H1 (cell line): ENCODE measurements at regions not wholly inside any gene's neighbourhood (a gene's known extent, or its start where the extent isn't known, plus 50 kb on each side); places are given as distances from the start of the nearest gene placed in this dataset.

Experiments used
- CTCF ChIA-PET: fragments of 300-600 bp; sonication (Branson Sonifier 250); formaldehyde crosslinking; loops from one replicate; lab custom pipeline; 2021; ENCODE audit not compliant: partially characterized antibody; lab: Charles Lee
- POLR2A ChIA-PET: fragments of 300-600 bp; sonication (Branson Sonifier 250); formaldehyde crosslinking; loops from one replicate; lab custom pipeline; 2021; ENCODE audit warnings: inconsistent platforms; ENCODE audit not compliant: partially characterized antibody; lab: Charles Lee
- DNase-seq, 2 experiments: peaks; one replicate each; pipeline versions ENCODE4 v3.0.0 to v3.0.0-alpha.2; 2010 to 2022; ENCODE audit warnings: low spot score in 2 of 2, low read depth in 1 of 2, mixed read lengths in 1 of 2
- FAIRE-seq: peaks from 2 replicates; lab custom pipeline; 2011; peaks lifted over from hg19 to GRCh38; lab: Jason Lieb, UNC
- H2AFZ ChIP-seq: 2 replicates; pipeline ENCODE4 v1.8.1; 2012; ENCODE audit warnings: low read length, inconsistent platforms
- H2AK5ac ChIP-seq: 2 replicates; pipeline ENCODE4 v1.6.1; 2013; ENCODE audit warnings: low read depth, low read length
- H2BK120ac ChIP-seq: replicated peaks from 2 replicates; pipeline ENCODE3; 2013; ENCODE audit warnings: low read depth, low read length, inconsistent platforms
- H2BK12ac ChIP-seq: 2 replicates; pipeline ENCODE4 v1.6.1; 2013; ENCODE audit warnings: low read depth, low read length
- H2BK15ac ChIP-seq: 2 replicates; pipeline ENCODE4 v1.6.1; 2013; ENCODE audit warnings: low read length
- H2BK20ac ChIP-seq: 2 replicates; pipeline ENCODE4 v1.6.1; 2013; ENCODE audit warnings: low read length
- H2BK5ac ChIP-seq: 2 replicates; pipeline ENCODE4 v1.6.1; 2013; ENCODE audit warnings: low read depth, low read length
- H3K14ac ChIP-seq: 2 replicates; pipeline ENCODE4 v1.6.1; 2013; ENCODE audit warnings: inconsistent platforms; ENCODE audit not compliant: insufficient read length
- H3K18ac ChIP-seq: 2 replicates; pipeline ENCODE4 v1.6.1; 2013; ENCODE audit warnings: low read length; ENCODE audit errors: extremely low read depth
- H3K23ac ChIP-seq: 2 replicates; pipeline ENCODE4 v1.6.1; 2013; ENCODE audit warnings: inconsistent platforms; ENCODE audit not compliant: insufficient read length
- H3K23me2 ChIP-seq: 2 replicates; pipeline ENCODE4 v1.6.1; 2013; ENCODE audit warnings: low read depth, low read length
- H3K27ac ChIP-seq: 2 replicates; pipeline ENCODE4 v1.6.1; 2011; ENCODE audit warnings: low read depth, low read length, inconsistent platforms
- H3K27me3 ChIP-seq, 4 experiments: replicated peaks in 1 of 4; 1 replicate in 1 of 4; 2 replicates in 3 of 4; pipeline versions ENCODE4 v1.6.1 to v1.8.1; 2011 to 2013; ENCODE audit warnings: low read length in 3 of 4, mild to moderate bottlenecking in 3 of 4, inconsistent platforms in 2 of 4, mixed read lengths in 2 of 4, moderate library complexity in 1 of 4; ENCODE audit not compliant: control insufficient read depth in 3 of 4, insufficient read depth in 3 of 4; ENCODE audit errors: extremely low read depth in 1 of 4
- H3K36me3 ChIP-seq, 4 experiments: 2 replicates each; pipeline versions ENCODE4 v1.6.1 to v1.8.1; 2011 to 2013; ENCODE audit warnings: mild to moderate bottlenecking in 4 of 4, low read length in 3 of 4, moderate library complexity in 2 of 4, control low read depth in 1 of 4, inconsistent platforms in 1 of 4; ENCODE audit not compliant: insufficient read depth in 4 of 4, control insufficient read depth in 2 of 4
- H3K4ac ChIP-seq: replicated peaks from 2 replicates; pipeline ENCODE3; 2013; ENCODE audit warnings: low read length, low read depth, mixed read lengths, inconsistent platforms; ENCODE audit not compliant: insufficient read length
- H3K4me1 ChIP-seq, 4 experiments: replicated peaks in 1 of 4; 1 replicate in 1 of 4; 2 replicates in 3 of 4; pipeline versions ENCODE4 v1.6.1 to v1.8.1; 2011 to 2013; ENCODE audit warnings: low read length in 3 of 4, inconsistent platforms in 2 of 4, mixed read lengths in 1 of 4; ENCODE audit not compliant: insufficient read depth in 4 of 4, control insufficient read depth in 3 of 4
- H3K4me2 ChIP-seq, 2 experiments: 2 replicates each; pipeline versions ENCODE4 v1.6.1 to v1.8.1; 2011 to 2013; ENCODE audit warnings: low read depth in 2 of 2, low read length in 2 of 2, control low read depth in 1 of 2, inconsistent platforms in 1 of 2, mild to moderate bottlenecking in 1 of 2; ENCODE audit not compliant: insufficient read depth in 1 of 2
- H3K4me3 ChIP-seq, 4 experiments: fragments of 200-600, 300-600 bp in 1 of 4; sonication (generic), shearing (Covaris generic), sonication (Bioruptor Twin) in 1 of 4; 2 replicates each; pipeline versions ENCODE4 v1.5.1 to v1.8.1; 2011 to 2016; ENCODE audit warnings: low read length in 4 of 4, low read depth in 3 of 4, control low read depth in 2 of 4, inconsistent platforms in 2 of 4, mild to moderate bottlenecking in 2 of 4, mixed read lengths in 1 of 4, moderate library complexity in 1 of 4; ENCODE audit not compliant: insufficient read depth in 2 of 4; ENCODE audit errors: extremely low read depth in 1 of 4
- H3K56ac ChIP-seq: replicated peaks from 2 replicates; pipeline ENCODE3; 2013; ENCODE audit warnings: low read depth, mild to moderate bottlenecking, mixed read lengths, low read length, inconsistent platforms; ENCODE audit not compliant: insufficient read length
- H3K79me1 ChIP-seq: 2 replicates; pipeline ENCODE4 v1.6.1; 2013; ENCODE audit warnings: low read depth, low read length, control low read depth
- H3K79me2 ChIP-seq, 2 experiments: 2 replicates each; pipeline versions ENCODE4 v1.6.1 to v1.8.1; 2012 to 2013; ENCODE audit warnings: low read length in 2 of 2, mild to moderate bottlenecking in 2 of 2, inconsistent platforms in 1 of 2; ENCODE audit not compliant: insufficient read depth in 2 of 2, control insufficient read depth in 1 of 2
- H3K9ac ChIP-seq, 4 experiments: replicated peaks in 1 of 4; 1 replicate in 1 of 4; 2 replicates in 3 of 4; pipeline versions ENCODE4 v1.6.1 to v1.8.1; 2011 to 2013; ENCODE audit warnings: low read depth in 3 of 4, low read length in 3 of 4, control low read depth in 2 of 4, mild to moderate bottlenecking in 2 of 4, moderate library complexity in 2 of 4, inconsistent platforms in 1 of 4; ENCODE audit errors: extremely low read depth in 1 of 4
- H3K9me3 ChIP-seq, 2 experiments: 2 replicates each; pipeline versions ENCODE4 v1.6.1 to v1.8.1; 2012 to 2013; ENCODE audit warnings: mild to moderate bottlenecking in 2 of 2, moderate library complexity in 2 of 2, control low read depth in 1 of 2, inconsistent platforms in 1 of 2, low read depth in 1 of 2, low read length in 1 of 2, mixed read lengths in 1 of 2; ENCODE audit not compliant: insufficient read depth in 2 of 2
- H4K20me1 ChIP-seq, 2 experiments: replicated peaks in 1 of 2; 2 replicates each; pipeline versions ENCODE3 to v1.8.1; 2011 to 2013; ENCODE audit warnings: inconsistent platforms in 2 of 2, low read length in 2 of 2, mild to moderate bottlenecking in 1 of 2; ENCODE audit not compliant: insufficient read depth in 2 of 2, control insufficient read depth in 1 of 2
- H4K5ac ChIP-seq: 2 replicates; pipeline ENCODE4 v1.6.1; 2013; ENCODE audit warnings: low read length, low read depth, mixed read lengths, inconsistent platforms; ENCODE audit not compliant: insufficient read length
- H4K8ac ChIP-seq: 2 replicates; pipeline ENCODE4 v1.8.0; 2013; ENCODE audit warnings: mild to moderate bottlenecking, moderate library complexity, low read length, inconsistent platforms; ENCODE audit not compliant: insufficient read depth; ENCODE audit errors: extremely low read depth
- H4K91ac ChIP-seq: replicated peaks from 2 replicates; pipeline ENCODE3; 2013; ENCODE audit warnings: low read length, mixed read lengths, inconsistent platforms; ENCODE audit not compliant: insufficient read length
- BACH1 ChIP-seq: IDR thresholded peaks from 2 replicates; pipeline ENCODE4 v1.6.1; 2012; ENCODE audit warnings: low read length, improper control_type of control experiment
- BRCA1 ChIP-seq: IDR thresholded peaks from 2 replicates; pipeline ENCODE4 v1.6.1; 2012; ENCODE audit warnings: low read depth, low read length, improper control_type of control experiment
- CEBPB ChIP-seq: IDR thresholded peaks from 2 replicates; pipeline ENCODE4 v1.6.1; 2012; ENCODE audit warnings: low read depth, low read length
- CHD1 ChIP-seq: IDR thresholded peaks from 2 replicates; pipeline ENCODE4 v1.6.1; 2012; ENCODE audit warnings: low read depth, low read length, improper control_type of control experiment
- E2F6 ChIP-seq: IDR thresholded peaks from 2 replicates; pipeline ENCODE4 v1.6.1; 2012; ENCODE audit warnings: inconsistent platforms
- EP300 ChIP-seq, 2 experiments: IDR thresholded peaks; 1 replicate in 1 of 2; 2 replicates in 1 of 2; pipeline ENCODE4 v1.6.1; 2011 to 2012; ENCODE audit warnings: low read depth in 2 of 2, low read length in 2 of 2, mild to moderate bottlenecking in 2 of 2, borderline replicate concordance in 1 of 2, inconsistent platforms in 1 of 2, moderate library complexity in 1 of 2
- KDM4A ChIP-seq: IDR thresholded peaks from one replicate; pipeline ENCODE4 v1.7.1; 2012; ENCODE audit warnings: low read depth, mild to moderate bottlenecking, moderate library complexity, low read length, inconsistent platforms; ENCODE audit not compliant: severe bottlenecking
- KDM5A ChIP-seq: fragments of 200-600 bp; IDR thresholded peaks from 2 replicates; pipeline ENCODE4 v1.7.1; 2012; ENCODE audit warnings: mild to moderate bottlenecking, low read length, inconsistent platforms, mixed read lengths
- POLR2AphosphoS5 ChIP-seq: IDR thresholded peaks from 2 replicates; pipeline ENCODE4 v1.6.1; 2011; ENCODE audit warnings: low read depth, low read length
- SAP30 ChIP-seq: fragments of 300-600 bp; sonication (generic); IDR thresholded peaks from 2 replicates; pipeline ENCODE4 v1.7.1; 2012; ENCODE audit warnings: low read length, moderate library complexity, mild to moderate bottlenecking, inconsistent platforms; ENCODE audit not compliant: insufficient read depth, insufficient replicate concordance
- SIN3A ChIP-seq, 2 experiments: IDR thresholded peaks in 1 of 2; conservative IDR thresholded peaks in 1 of 2; 2 replicates each; pipeline ENCODE4 v1.6.1; 2011 to 2012; ENCODE audit warnings: low read length in 2 of 2, improper control_type of control experiment in 1 of 2, low read depth in 1 of 2, mild to moderate bottlenecking in 1 of 2
- WGBS, 2 experiments: shearing (Covaris generic) in 1 of 2; methylation state at CpG; one replicate each; pipeline versions ENCODE4 v1.1.6 to v1.1.7; 2013 to 2015; ENCODE audit warnings: low lambda C conversion rate in 2 of 2, mixed read lengths in 2 of 2, inconsistent platforms in 1 of 2, low coverage in 1 of 2, missing lambda C conversion rate in 1 of 2; ENCODE audit not compliant: insufficient replicate concordance in 2 of 2, insufficient coverage in 1 of 2, insufficient read length in 1 of 2; ENCODE audit errors: extremely low coverage in 1 of 2, missing lambda C conversion rate in 1 of 2; 5-methylcytosine and 5-hydroxymethylcytosine counted together
- TF ChIP-seq, protein P1 (sequence below): IDR thresholded peaks from 2 replicates; pipeline ENCODE4 v1.6.1; 2011; ENCODE audit warnings: low read length, improper control_type of control experiment

DNA sequence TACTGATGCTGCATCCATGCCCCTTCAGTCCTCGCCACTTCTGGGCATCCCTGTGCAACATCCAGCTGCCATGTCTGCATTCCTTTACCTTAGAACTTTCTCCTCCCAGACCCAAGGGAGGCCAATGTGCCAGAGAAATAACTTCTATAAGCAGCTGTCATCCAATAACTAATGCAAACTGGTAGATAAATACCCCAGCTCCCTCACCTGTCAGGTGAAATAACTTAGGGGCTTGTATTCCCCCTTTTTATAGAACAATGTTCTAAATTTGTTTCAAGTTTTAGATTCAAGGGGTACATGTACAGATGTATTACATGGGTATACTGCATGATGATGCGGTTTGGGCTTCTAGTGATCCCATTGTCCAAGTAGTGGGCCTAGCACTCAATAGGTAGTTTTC is 880.1 kb downstream of the UQCRFS1 start:
- CTCF ChIA-PET: interaction anchor here (0.8 kb wide), 1 partner anchor 11 kb away, joined by 3 read pairs; no protein-coding TSS in a partner anchor
- no peak for TF ChIP-seq SAP30
- no peak for TF ChIP-seq BACH1
- TF ChIP-seq CHD1: no peak
- TF ChIP-seq, protein P1, sequence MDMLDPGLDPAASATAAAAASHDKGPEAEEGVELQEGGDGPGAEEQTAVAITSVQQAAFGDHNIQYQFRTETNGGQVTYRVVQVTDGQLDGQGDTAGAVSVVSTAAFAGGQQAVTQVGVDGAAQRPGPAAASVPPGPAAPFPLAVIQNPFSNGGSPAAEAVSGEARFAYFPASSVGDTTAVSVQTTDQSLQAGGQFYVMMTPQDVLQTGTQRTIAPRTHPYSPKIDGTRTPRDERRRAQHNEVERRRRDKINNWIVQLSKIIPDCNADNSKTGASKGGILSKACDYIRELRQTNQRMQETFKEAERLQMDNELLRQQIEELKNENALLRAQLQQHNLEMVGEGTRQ: no peak
- no peak for TF ChIP-seq SIN3A (conservative IDR thresholded peaks at IDR 0.05 in 1 of 2, IDR thresholded peaks at IDR 0.05 in 1 of 2; ENCODE audit: low read depth in 1 of 2, low read length in 2 of 2)
- TF ChIP-seq KDM4A: no peak
- no peak for TF ChIP-seq POLR2AphosphoS5
- no peak for TF ChIP-seq E2F6
- TF ChIP-seq KDM5A: no peak
- TF ChIP-seq CEBPB: no peak
- TF ChIP-seq EP300 (IDR thresholded peaks at IDR 0.05; ENCODE audit: borderline replicate concordance in 1 of 2, low read depth in 2 of 2, low read length in 2 of 2): no peak
- no peak for TF ChIP-seq BRCA1

More for the DNA sequence above, 880.1 kb downstream of the UQCRFS1 start:
- POLR2A ChIA-PET: no interaction called here
- no peak overlapping the region for H2BK15ac ChIP-seq
- no peak overlapping the region for H3K4me3 ChIP-seq
- FAIRE-seq (no peak), DNase-seq (no peak)
- no peaks in the 10 kb centered on the region for H3K79me1 ChIP-seq
- no peaks in the 10 kb centered on the region for H3K36me3 ChIP-seq
- H3K4me2 ChIP-seq: no peak overlapping the region
- 76% methylated on average over 2 of the region's 2 CpGs; no CpG with 5 or more reads in 1 of the 2 experiments for WGBS, 2 experiments
- no peak overlapping the region for H3K9ac ChIP-seq
- no peak overlapping the region for H3K56ac ChIP-seq
- H3K27me3 ChIP-seq: no peaks in the 10 kb centered on the region
- no peak overlapping the region for H2AK5ac ChIP-seq
- no peaks in the 10 kb centered on the region for H3K23me2 ChIP-seq
- no peaks in the 10 kb centered on the region for H4K20me1 ChIP-seq
- H3K4me1 ChIP-seq: no peaks in the 10 kb centered on the region
- H2BK120ac ChIP-seq: no peak overlapping the region
- no peak overlapping the region for H2BK20ac ChIP-seq
- H2BK5ac ChIP-seq: no peak overlapping the region
- H2AFZ ChIP-seq: no peak overlapping the region
- H3K18ac ChIP-seq: no peak overlapping the region
- no peak overlapping the region for H3K14ac ChIP-seq
- H3K23ac ChIP-seq: no peak overlapping the region
- H4K91ac ChIP-seq: no peak overlapping the region
- H3K27ac ChIP-seq: no peak overlapping the region
- peaks cover 5 to 7% of the 10 kb centered on the region in 2 experiments; a peak in 2 of 4 replicates for H3K9me3 ChIP-seq
- H3K4ac ChIP-seq: no peak overlapping the region
- no peak overlapping the region for H4K8ac ChIP-seq
- H4K5ac ChIP-seq: no peak overlapping the region
- H3K79me2 ChIP-seq: no peaks in the 10 kb centered on the region
- H2BK12ac ChIP-seq: no peak overlapping the region
